Panc1 (cell line): ENCODE measurements at regions not wholly inside any gene's neighbourhood (a gene's known extent, or its start where the extent isn't known, plus 50 kb on each side); places are given as distances from the start of the nearest gene placed in this dataset.
"Not testable (repeated sequence)": the region's sequence is repeated elsewhere in the genome, so short reads cannot be mapped to it uniquely, and the experiment has no call there.

Experiments used
- ATAC-seq: fragments of 200-7000 bp; cut with Tn5 transposase; 2 replicates; pipeline ENCODE4 v1.9.1; 2020; ENCODE audit warnings: mild to moderate bottlenecking, moderate library complexity
- BruUV-seq: library from RNA; stranded (reverse); fragments of 400-500 nt; replicated peaks from 2 replicates; lab custom pipeline; 2021; lab: Mats Ljungman, UMichigan
- CTCF ChIA-PET: fragments of 300-600 bp; sonication (Branson Sonifier 250); formaldehyde crosslinking; loops from one replicate; lab custom pipeline; 2022; ENCODE audit warnings: antibody characterized with exemption; lab: Charles Lee
- POLR2A ChIA-PET: fragments of 300-600 bp; sonication (Branson Sonifier 250); formaldehyde crosslinking; loops from one replicate; lab custom pipeline; 2022; ENCODE audit warnings: antibody characterized with exemption; lab: Charles Lee
- DNase-seq: peaks from one replicate; pipeline ENCODE4 v3.0.0-alpha.2; 2010; ENCODE audit warnings: low read depth, low spot score
- H3K27ac ChIP-seq: 2 replicates; pipeline ENCODE4 v1.5.1; 2011; ENCODE audit warnings: mild to moderate bottlenecking, low read length, inconsistent platforms
- H3K27me3 ChIP-seq: fragments of 200-500 bp; sonication (Bioruptor generic); 2 replicates; pipeline ENCODE4 v1.6.0; 2014; ENCODE audit warnings: low read length, inconsistent platforms; ENCODE audit not compliant: control insufficient read depth, insufficient read depth
- H3K36me3 ChIP-seq: fragments of 200-500 bp; sonication (Bioruptor generic); 2 replicates; pipeline ENCODE4 v1.5.1; 2014; ENCODE audit warnings: inconsistent platforms, mild to moderate bottlenecking, low read length, moderate library complexity; ENCODE audit not compliant: control insufficient read depth, insufficient read depth
- H3K4me1 ChIP-seq: 2 replicates; pipeline ENCODE4 v1.5.1; 2011; ENCODE audit warnings: inconsistent platforms, mild to moderate bottlenecking, low read length, moderate library complexity; ENCODE audit not compliant: control insufficient read depth, insufficient read depth
- H3K4me3 ChIP-seq, 2 experiments: 2 replicates each; pipeline ENCODE4 v1.5.1; 2011 to 2012; ENCODE audit warnings: low read depth in 2 of 2, low read length in 2 of 2, mild to moderate bottlenecking in 2 of 2, inconsistent platforms in 1 of 2, moderate library complexity in 1 of 2
- H3K9me3 ChIP-seq: fragments of 200-500 bp; sonication (Bioruptor generic); 2 replicates; pipeline ENCODE4 v1.5.1; 2014; ENCODE audit warnings: low read depth, mild to moderate bottlenecking, inconsistent platforms, low read length, moderate library complexity; ENCODE audit not compliant: control insufficient read depth, insufficient read depth
- CTCF ChIP-seq: fragments of 450-650 bp; IDR thresholded peaks from 2 replicates; pipeline ENCODE4 v1.5.1; 2017; ENCODE audit warnings: mild to moderate bottlenecking
- POLR2AphosphoS5 ChIP-seq: IDR thresholded peaks from 2 replicates; pipeline ENCODE4 v1.6.1; 2012; ENCODE audit warnings: mild to moderate bottlenecking, low read depth, low read length, moderate library complexity
- REST ChIP-seq, 2 experiments: IDR thresholded peaks; 2 replicates each; pipeline ENCODE4 v1.6.1; 2011 to 2012; ENCODE audit warnings: low read depth in 2 of 2, control low read depth in 1 of 2, low read length in 1 of 2, mild to moderate bottlenecking in 1 of 2, moderate library complexity in 1 of 2; ENCODE audit not compliant: insufficient read depth in 1 of 2
- SIN3A ChIP-seq: IDR thresholded peaks from 2 replicates; pipeline ENCODE4 v1.6.1; 2012; ENCODE audit warnings: low read depth, mild to moderate bottlenecking, low read length, moderate library complexity, borderline replicate concordance; ENCODE audit not compliant: insufficient read depth
- TCF7L2 ChIP-seq: IDR thresholded peaks from 2 replicates; pipeline ENCODE4 v1.6.1; 2011; ENCODE audit warnings: mild to moderate bottlenecking, low read depth, low read length, inconsistent platforms
- in situ Hi-C: cut with HindIII; loops from 2 replicates; pipeline ENCODE4 v1.10.0; 2016; ENCODE audit warnings: low sequenced_read_pairs, low pct_unique_long_range_greater_than_20kb
- intact Hi-C: fragments of 100-400 bp; cut with micrococcal nuclease; formaldehyde crosslinking; loops from one replicate; pipeline ENCODE4 v1.10.0; 2022; ENCODE audit not compliant: unreplicated experiment

DNA sequence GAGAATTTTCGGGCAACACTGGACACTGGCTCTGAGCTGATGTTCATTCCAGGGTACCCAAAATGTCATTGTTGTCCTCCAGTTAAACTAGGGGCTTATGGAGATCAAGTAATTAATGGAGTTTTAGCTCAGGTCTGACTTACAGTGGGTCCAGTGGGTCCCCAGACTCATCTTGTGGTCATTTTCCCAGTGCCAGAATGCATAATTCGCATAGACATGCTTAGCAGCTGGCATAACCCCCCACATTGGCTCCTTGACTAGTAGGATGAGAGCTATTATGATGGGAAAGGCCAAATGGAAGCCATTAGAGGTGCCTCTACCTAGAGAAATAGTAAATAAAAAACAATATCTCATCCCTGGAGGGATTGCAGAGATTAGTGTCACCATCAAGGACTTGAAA, 818.9 kb downstream of the TMTC2 start:
- BruUV-seq = no TSS peak
- ChIA-PET CTCF (no interaction called here), POLR2A (no interaction called here)
- ATAC-seq (no peak), DNase-seq (no peak)
- Histone ChIP-seq H3K4me1 (no peaks in the 10 kb centered on the region), H3K4me3 (no peak overlapping the region), H3K9me3 (no peaks in the 10 kb centered on the region), H3K27me3 (no peaks in the 10 kb centered on the region), H3K27ac (no peak overlapping the region), H3K36me3 (no peaks in the 10 kb centered on the region)
- intact Hi-C loops = no loop called here
- in situ Hi-C loops = no loop called here
- TF ChIP-seq CTCF (no peak), POLR2AphosphoS5 (no peak), SIN3A (no peak)

GRCh38 chr12:83499894-83500293, 813.2 kb downstream of the TMTC2 start:
- DNase-seq, H3K27me3 ChIP-seq, in situ Hi-C loops, CTCF ChIA-PET, intact Hi-C loops, BruUV-seq, H3K27ac ChIP-seq, H3K36me3 ChIP-seq, H3K4me3 ChIP-seq, POLR2A ChIA-PET, H3K4me1 ChIP-seq, H3K9me3 ChIP-seq, ATAC-seq: not testable (repeated sequence)

DNA sequence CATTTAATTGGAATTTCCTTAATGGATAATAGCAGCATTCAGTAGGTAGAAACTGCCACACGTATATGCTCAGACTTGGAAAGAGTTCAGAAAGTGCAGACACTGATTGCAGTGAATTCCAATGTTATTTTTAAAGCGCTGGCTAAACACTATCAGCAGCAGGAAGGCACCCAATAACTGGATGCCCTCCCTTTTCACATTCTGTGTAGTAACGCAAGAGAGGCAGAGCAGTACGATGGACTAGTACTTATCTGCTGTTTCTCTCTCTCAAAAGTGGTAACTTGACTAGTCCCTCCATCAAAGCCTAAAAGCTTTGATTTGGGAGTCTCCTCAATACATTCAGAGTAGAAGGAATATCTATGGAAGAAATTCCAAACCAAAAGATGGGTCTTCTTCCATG, 791.0 kb downstream of the TMTC2 start:
- no TSS peak for BruUV-seq
- in situ Hi-C loops = no loop called here
- Histone ChIP-seq H3K36me3 (no peaks in the 10 kb centered on the region), H3K4me3 (no peak overlapping the region), H3K27ac (no peak overlapping the region), H3K27me3 (no peaks in the 10 kb centered on the region), H3K4me1 (no peaks in the 10 kb centered on the region), H3K9me3 (no peaks in the 10 kb centered on the region)
- TF ChIP-seq REST (IDR thresholded peaks at IDR 0.05; ENCODE audit: insufficient read depth in 1 of 2, low read depth in 2 of 2, low read length in 1 of 2) (no peak), POLR2AphosphoS5 (no peak), TCF7L2 (no peak), SIN3A (no peak), CTCF (no peak)
- intact Hi-C loops = no loop called here
- DNase-seq (no peak), ATAC-seq (no peak)
- CTCF ChIA-PET = no interaction called here
- POLR2A ChIA-PET = no interaction called here
